ENCODE measurements at regions not wholly inside any gene's neighbourhood (a gene's known extent, or its start where the extent isn't known, plus 50 kb on each side); places are given as distances from the start of the nearest gene placed in this dataset.

GRCh38 chr1:222104097-222104496 lies 362.2 kb upstream of the DUSP10 start:
- Mint-ChIP-seq H3K4me1 (peaks cover 16 to 41% of the 10 kb centered on the region in 2 experiments), H3K27me3 (ENCODE audit: low read depth) (no peaks in the 10 kb centered on the region; the same call in 1 of the 2 replicates), H3K27ac (peak overlapping the region in 1 of 3 experiments; percentile 82; a peak in 1 of 7 replicates), H3K36me3 (ENCODE audit: insufficient read depth in 1 of 3, low read depth in 3 of 3) (no peaks in the 10 kb centered on the region), H3K9me3 (no peaks in the 10 kb centered on the region), H3K4me3 (no peak overlapping the region)
- H4K8ac ChIP-seq (replicated peaks; ENCODE audit: insufficient read length, low read depth, low read length), result no peak overlapping the region
- H4K20me1 ChIP-seq (ENCODE audit: control insufficient read depth, insufficient read depth, insufficient read length), result no peaks in the 10 kb centered on the region
- no peaks in the 10 kb centered on the region for H3K27me3 ChIP-seq (ENCODE audit: insufficient read depth, low read length)
- no peak overlapping the region for H3K23ac ChIP-seq (ENCODE audit: insufficient read length, low read depth, low read length)
- no peak overlapping the region for H2BK15ac ChIP-seq (ENCODE audit: low read depth, low read length)
- no peak overlapping the region for H2AFZ ChIP-seq (ENCODE audit: low read length)
- no CpG with 5 or more reads among the region's 4 CpGs for WGBS (ENCODE audit: extremely low coverage, insufficient read length, low lambda C conversion rate)
- no peaks in the 10 kb centered on the region for H3K23me2 ChIP-seq (ENCODE audit: insufficient read length, low read depth, low read length, poor library complexity, severe bottlenecking)
- peaks cover 11% of the 10 kb centered on the region; the same call in 1 of the 2 replicates for H3K4me1 ChIP-seq (ENCODE audit: insufficient read depth, low read length)
- H3K56ac ChIP-seq (ENCODE audit: insufficient read length, low read depth, low read length), result no peak overlapping the region
- H3K9me3 ChIP-seq (ENCODE audit: control insufficient read depth, low read depth, low read length), result no peaks in the 10 kb centered on the region
- H3K9ac ChIP-seq (ENCODE audit: extremely low read depth, insufficient read length, low read length), result no peak overlapping the region
- H3T11ph ChIP-seq (ENCODE audit: low read length), result no peak overlapping the region
- H3K4me2 ChIP-seq (ENCODE audit: insufficient read depth, insufficient read length, low read length), result no peak overlapping the region
- no peak for DNase-seq
- TF ChIP-seq CTCF (conservative IDR thresholded peaks at IDR 0.05), result no peak
- no peak overlapping the region for H2BK120ac ChIP-seq (ENCODE audit: low read depth, low read length, poor library complexity, severe bottlenecking)
- no peaks in the 10 kb centered on the region for H3K79me1 ChIP-seq (ENCODE audit: insufficient read depth, low read depth, low read length, poor library complexity, severe bottlenecking)
- no peak overlapping the region for H2BK5ac ChIP-seq (ENCODE audit: insufficient read length, low read length)
- no peak overlapping the region; the same call in 1 of the 2 replicates for H3K14ac ChIP-seq (ENCODE audit: insufficient read depth, low read length)
- no peak overlapping the region for H2BK12ac ChIP-seq (ENCODE audit: insufficient read length, low read depth, low read length)
- no peak overlapping the region for H3K4ac ChIP-seq (ENCODE audit: low read depth, low read length)
- H3K27ac ChIP-seq (ENCODE audit: insufficient read length, low read depth, low read length), result no peak overlapping the region
- no peak overlapping the region for H4K5ac ChIP-seq (ENCODE audit: insufficient read length, low read depth, low read length)
- H3K79me2 ChIP-seq (ENCODE audit: insufficient read depth, low read length), result no peaks in the 10 kb centered on the region
- no peak overlapping the region for H2AK5ac ChIP-seq (ENCODE audit: insufficient read length, low read length)
- H4K91ac ChIP-seq (ENCODE audit: insufficient read length, low read depth, low read length), result no peak overlapping the region
- no peak overlapping the region for H2BK20ac ChIP-seq (ENCODE audit: low read depth, low read length, poor library complexity, severe bottlenecking)
- H3K18ac ChIP-seq (ENCODE audit: insufficient read length, low read depth, low read length), result no peak overlapping the region
